ENCODE measurements at regions not wholly inside any gene's neighbourhood (a gene's known extent, or its start where the extent isn't known, plus 50 kb on each side); places are given as distances from the start of the nearest gene placed in this dataset.

DNA sequence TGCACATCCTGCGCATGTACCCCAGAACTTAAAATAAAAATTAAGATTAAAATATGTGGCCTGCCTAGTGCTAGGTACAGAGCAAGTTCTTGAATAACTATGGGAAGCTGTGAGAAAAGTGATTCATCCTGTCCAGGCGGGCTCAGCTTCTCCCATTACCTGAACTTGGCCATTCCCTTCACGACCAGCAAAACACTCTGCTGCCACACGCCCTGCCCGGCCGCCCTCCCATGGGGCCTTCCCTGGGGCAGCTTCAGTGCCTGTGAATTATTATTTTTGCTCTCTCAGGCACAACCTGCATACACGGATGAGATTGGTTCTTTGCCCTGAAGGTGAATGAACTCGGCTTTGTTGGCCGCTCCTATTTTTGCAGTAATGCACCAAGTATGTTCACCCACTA is 209.2 kb upstream of the SHH start:
- ATAC-seq (no peak), DNase-seq (no peak)
- TF ChIP-seq, protein P1, sequence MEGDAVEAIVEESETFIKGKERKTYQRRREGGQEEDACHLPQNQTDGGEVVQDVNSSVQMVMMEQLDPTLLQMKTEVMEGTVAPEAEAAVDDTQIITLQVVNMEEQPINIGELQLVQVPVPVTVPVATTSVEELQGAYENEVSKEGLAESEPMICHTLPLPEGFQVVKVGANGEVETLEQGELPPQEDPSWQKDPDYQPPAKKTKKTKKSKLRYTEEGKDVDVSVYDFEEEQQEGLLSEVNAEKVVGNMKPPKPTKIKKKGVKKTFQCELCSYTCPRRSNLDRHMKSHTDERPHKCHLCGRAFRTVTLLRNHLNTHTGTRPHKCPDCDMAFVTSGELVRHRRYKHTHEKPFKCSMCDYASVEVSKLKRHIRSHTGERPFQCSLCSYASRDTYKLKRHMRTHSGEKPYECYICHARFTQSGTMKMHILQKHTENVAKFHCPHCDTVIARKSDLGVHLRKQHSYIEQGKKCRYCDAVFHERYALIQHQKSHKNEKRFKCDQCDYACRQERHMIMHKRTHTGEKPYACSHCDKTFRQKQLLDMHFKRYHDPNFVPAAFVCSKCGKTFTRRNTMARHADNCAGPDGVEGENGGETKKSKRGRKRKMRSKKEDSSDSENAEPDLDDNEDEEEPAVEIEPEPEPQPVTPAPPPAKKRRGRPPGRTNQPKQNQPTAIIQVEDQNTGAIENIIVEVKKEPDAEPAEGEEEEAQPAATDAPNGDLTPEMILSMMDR (IDR thresholded peaks at IDR 0.05), result no peak
- H3K27ac ChIP-seq, result no peak overlapping the region
- no peaks in the 10 kb centered on the region for H3K9me3 ChIP-seq
- no peaks in the 10 kb centered on the region for H3K4me1 ChIP-seq
- intact Hi-C loops (cut with DNase I), result no loop called here
- H3K27me3 ChIP-seq, result no peaks in the 10 kb centered on the region
- H3K36me3 ChIP-seq, result no peaks in the 10 kb centered on the region
- no peak overlapping the region for H3K4me3 ChIP-seq

DNA sequence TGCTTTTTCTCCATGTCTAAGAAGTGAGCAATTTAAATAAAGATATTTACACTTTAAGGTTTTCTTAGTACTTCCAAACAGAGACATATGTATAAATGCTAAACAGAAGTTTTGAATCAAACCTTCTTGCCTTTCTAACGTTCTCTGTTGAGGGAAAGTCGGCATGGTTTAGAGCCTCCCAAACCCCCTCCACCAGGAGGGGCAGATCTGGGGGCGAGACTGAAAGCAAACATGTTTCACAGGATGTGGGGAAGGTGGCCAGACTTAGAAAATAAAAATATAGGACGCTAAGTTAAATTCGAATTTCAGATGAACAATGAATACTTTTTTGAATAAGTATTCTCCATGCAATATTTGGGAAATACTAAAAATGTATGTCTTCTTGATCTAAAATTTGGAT is 208.3 kb upstream of the SHH start:
- H3K4me1 ChIP-seq, result no peaks in the 10 kb centered on the region
- ATAC-seq (no peak), DNase-seq (no peak)
- H3K9me3 ChIP-seq, result no peaks in the 10 kb centered on the region
- intact Hi-C loops (cut with DNase I), result no loop called here
- no peaks in the 10 kb centered on the region for H3K36me3 ChIP-seq
- no peaks in the 10 kb centered on the region for H3K27me3 ChIP-seq
- H3K4me3 ChIP-seq, result no peak overlapping the region
- H3K27ac ChIP-seq, result no peak overlapping the region
- TF ChIP-seq, protein P1 (IDR thresholded peaks at IDR 0.05), result no peak

DNA sequence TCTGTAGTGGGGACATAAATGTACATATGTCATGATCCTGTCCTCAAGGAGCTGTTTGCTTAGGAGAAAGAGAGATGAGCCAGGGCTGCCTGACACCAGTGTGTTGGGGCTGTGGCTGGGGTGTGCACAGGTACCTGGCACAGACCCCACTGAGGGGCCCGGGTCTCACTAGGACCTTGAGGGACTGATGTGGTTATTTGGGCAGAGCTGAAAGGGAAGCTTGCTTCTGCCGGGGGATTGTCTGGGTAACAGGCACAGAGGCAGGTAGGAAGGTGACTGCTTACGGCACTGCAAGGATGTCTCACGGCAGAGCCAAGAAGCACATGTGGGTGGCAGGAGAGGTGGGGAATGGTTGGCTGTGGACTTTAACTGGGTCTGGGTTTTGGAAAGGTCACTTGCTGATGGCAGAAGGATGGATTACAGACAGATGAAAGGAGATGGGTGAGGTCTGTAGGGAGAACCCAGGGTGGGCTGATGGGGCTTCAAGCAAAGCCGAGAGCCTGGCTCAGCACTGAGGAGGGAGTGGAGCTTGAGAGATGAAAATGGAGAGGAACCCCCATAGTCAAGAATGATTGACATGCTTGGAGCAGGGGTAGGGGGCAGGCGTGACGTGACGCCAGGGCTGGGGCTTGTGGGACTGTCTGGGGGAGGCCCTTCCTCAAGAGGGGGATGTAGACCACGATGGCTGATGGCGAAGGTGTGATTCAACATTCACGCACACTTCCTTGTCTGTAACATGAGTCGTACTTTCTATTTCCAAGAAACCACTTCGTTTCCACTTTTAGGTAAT is 207.7 kb upstream of the SHH start:
- TF ChIP-seq, protein P1 (IDR thresholded peaks at IDR 0.05), result no peak
- intact Hi-C loops (cut with DNase I), result no loop called here
- no peaks in the 10 kb centered on the region for H3K27me3 ChIP-seq
- no peaks in the 10 kb centered on the region for H3K9me3 ChIP-seq
- H3K36me3 ChIP-seq, result no peaks in the 10 kb centered on the region
- DNase-seq (peak in 1 of 4 donors; percentile 48), ATAC-seq (no peak)
- H3K4me3 ChIP-seq, result no peak overlapping the region
- H3K4me1 ChIP-seq, result no peaks in the 10 kb centered on the region
- H3K27ac ChIP-seq, result no peak overlapping the region

DNA sequence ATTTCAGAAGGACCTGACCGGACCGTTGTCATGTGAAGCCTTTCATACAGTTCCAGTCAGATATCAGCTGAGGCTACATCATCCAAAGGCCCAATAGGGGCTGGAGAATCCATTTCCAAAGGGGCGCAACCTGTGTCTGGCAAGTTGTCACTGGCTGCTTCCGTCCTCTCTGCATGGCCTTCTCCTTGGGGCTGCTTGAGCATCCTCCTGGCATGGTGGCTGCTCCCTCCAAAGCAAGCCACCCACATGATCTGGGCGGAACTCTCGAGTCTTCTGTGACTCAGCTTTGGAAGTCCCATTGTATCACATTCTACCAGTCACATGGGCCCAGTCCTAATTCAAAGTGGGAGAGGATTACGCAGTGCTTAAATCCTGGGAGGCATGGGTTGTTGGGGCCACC is 207.0 kb upstream of the SHH start:
- Histone ChIP-seq H3K4me1 (no peaks in the 10 kb centered on the region), H3K27me3 (no peaks in the 10 kb centered on the region), H3K36me3 (no peaks in the 10 kb centered on the region), H3K9me3 (no peaks in the 10 kb centered on the region), H3K4me3 (no peak overlapping the region), H3K27ac (no peak overlapping the region)
- TF ChIP-seq, protein P1 (IDR thresholded peaks at IDR 0.05), result no peak
- ATAC-seq, result no peak
- intact Hi-C loops (cut with DNase I), result no loop called here
- no peak for DNase-seq

DNA sequence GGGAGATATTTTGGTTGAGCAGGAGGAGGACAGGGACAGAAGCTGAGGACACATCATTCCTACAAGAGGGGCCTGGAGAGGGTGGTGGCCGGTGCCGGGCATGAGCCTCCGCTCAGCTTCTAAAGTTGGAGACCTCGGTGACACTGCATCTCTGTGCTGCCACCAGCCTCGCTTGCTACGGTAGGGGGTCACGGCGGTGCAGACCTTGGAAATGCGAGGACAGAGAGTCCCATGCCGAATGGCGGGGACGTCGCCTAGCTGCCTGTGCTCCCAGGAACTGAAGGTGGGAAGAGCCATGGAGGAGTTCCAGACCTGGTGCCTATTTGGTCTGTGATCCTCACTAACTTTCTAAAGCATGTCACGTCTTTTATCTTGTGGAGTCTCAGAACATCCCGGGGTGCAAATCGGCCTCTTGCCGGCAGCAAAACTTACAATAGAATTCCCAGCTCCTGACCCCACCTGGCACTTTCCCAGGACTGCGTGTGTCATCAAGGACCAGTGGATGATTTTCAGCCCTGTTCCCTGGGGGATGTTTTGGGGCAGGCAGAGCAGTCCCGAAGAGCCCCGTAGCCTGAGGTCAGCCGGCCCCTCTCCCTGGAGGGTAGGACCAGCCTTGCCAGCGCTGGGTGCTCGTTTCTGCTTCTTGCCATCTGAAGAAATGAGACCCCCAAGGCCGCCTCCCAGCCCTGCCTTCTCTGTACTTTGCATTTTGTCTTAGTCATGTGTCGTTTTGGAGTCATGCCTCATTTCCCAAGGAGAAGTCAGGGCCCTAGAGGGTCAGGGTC is 205.8 kb upstream of the SHH start:
- Histone ChIP-seq H3K9me3 (no peaks in the 10 kb centered on the region), H3K4me1 (no peaks in the 10 kb centered on the region), H3K36me3 (no peaks in the 10 kb centered on the region), H3K27ac (no peak overlapping the region), H3K27me3 (no peaks in the 10 kb centered on the region), H3K4me3 (no peak overlapping the region)
- DNase-seq (peak in 1 of 4 donors; percentile 65), ATAC-seq (no peak)
- TF ChIP-seq, protein P1 (IDR thresholded peaks at IDR 0.05), result no peak
- intact Hi-C loops (cut with DNase I), result no loop called here

All from left lung (tissue), 4 donors.